ENCODE measurements at regions not wholly inside any gene's neighbourhood (a gene's known extent, or its start where the extent isn't known, plus 50 kb on each side); places are given as distances from the start of the nearest gene placed in this dataset.

DNA sequence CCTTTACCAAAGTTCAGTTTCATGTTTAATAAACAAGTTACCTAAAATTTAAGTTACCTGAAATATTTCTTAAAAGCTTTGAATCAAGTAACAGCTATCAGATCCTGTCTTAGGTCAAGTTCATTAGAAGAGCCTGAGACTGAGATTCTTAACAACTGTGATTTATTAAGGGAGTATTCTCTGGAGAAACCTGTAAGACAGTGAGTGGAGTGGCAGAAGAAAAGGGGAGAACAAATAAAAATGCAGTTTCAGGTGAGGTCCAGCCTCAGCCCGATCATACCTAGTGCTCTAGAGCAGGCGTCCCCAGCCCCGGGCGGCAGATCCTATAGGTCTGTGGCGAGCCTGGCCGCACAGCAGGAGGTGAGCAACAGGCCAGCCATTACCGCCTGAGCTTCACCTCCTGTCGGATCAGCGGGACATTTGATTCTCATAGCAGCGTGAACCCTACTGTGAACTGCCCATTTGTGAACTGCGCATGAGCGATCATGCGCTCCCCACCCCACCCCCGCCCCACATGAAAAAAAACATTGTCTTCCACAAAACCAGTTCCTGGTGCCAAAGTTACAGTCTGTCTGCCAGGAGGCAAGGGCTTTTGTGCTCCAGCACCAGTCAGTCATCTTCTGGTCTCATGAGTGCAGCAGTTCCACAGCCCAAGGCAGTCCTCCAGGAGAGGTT lies 59.2 kb upstream of the ADGRB3 start:
- no peak overlapping the region for H3K27ac ChIP-seq (ENCODE audit: low read depth, low read length)
- no peaks in the 10 kb centered on the region for H3K36me3 ChIP-seq (ENCODE audit: control insufficient read depth in 3 of 3, insufficient read depth in 3 of 3, low read length in 3 of 3)
- peaks cover 0 to 2% (median 0%) of the 10 kb centered on the region in 3 donors for H3K27me3 ChIP-seq (ENCODE audit: control insufficient read depth in 3 of 3, insufficient read depth in 3 of 3, low read length in 3 of 3)
- H3K4me1 ChIP-seq (ENCODE audit: control insufficient read depth in 3 of 3, insufficient read depth in 3 of 3, low read length in 3 of 3), result no peaks in the 10 kb centered on the region
- H3K4me3 ChIP-seq (ENCODE audit: low read length in 3 of 3), result peak overlapping the region in 1 of 3 donors; percentile 9
- H3K9me3 ChIP-seq (ENCODE audit: control insufficient read depth in 3 of 3, low read length in 3 of 3), result no peaks in the 10 kb centered on the region
- no peak overlapping the region for H3K9ac ChIP-seq (ENCODE audit: low read depth in 1 of 3, low read length in 3 of 3)

DNA sequence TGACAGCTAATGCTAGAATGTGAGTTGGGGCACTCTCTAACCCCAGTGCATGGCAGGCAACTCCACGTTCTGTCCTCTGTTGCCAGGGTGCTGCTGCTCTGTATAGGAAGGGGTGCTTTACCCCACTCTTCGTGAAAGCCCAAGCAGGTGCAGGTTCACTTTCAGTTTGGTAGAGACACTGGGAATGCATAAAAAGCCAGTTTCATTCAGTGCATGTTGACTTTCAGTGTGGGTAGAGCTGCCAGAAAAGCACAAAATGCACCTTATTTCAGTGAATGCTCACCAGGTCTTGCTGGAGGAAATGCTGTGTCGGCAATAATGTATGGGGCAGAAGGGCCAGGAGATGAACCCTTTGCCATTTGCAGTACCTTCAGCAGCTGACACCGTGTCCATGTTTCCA lies 62.1 kb upstream of the ADGRB3 start:
- Histone ChIP-seq H3K4me1 (ENCODE audit: control insufficient read depth in 3 of 3, insufficient read depth in 3 of 3, low read length in 3 of 3) (no peaks in the 10 kb centered on the region), H3K27ac (ENCODE audit: low read depth, low read length) (no peak overlapping the region), H3K9ac (ENCODE audit: low read depth in 1 of 3, low read length in 3 of 3) (no peak overlapping the region), H3K27me3 (ENCODE audit: control insufficient read depth in 3 of 3, insufficient read depth in 3 of 3, low read length in 3 of 3) (peaks cover 0 to 2% (median 0%) of the 10 kb centered on the region in 3 donors), H3K9me3 (ENCODE audit: control insufficient read depth in 3 of 3, low read length in 3 of 3) (peaks cover 0 to 3% (median 0%) of the 10 kb centered on the region in 3 donors), H3K4me3 (ENCODE audit: low read length in 3 of 3) (no peak overlapping the region), H3K36me3 (ENCODE audit: control insufficient read depth in 3 of 3, insufficient read depth in 3 of 3, low read length in 3 of 3) (no peaks in the 10 kb centered on the region)

DNA sequence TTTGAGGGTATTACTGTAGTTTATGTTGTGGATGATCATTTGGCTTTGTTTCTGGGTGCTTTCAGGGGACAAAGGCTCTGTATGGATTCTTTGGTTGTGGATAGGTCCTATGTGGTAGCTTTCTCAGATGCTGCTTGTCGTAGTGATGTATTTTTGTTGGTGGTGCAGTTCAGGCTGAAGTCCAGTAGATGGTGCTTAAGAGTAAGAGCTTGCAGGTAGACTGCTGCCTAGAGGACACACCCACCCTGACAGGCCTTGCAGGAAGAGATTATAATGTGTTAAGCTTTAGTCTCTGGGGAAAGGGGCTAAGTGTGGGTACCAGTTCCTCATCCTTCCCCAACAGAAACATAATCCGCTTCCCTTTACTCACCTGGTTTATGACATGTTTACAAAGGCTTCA lies 62.6 kb upstream of the ADGRB3 start:
- H3K27ac ChIP-seq (ENCODE audit: low read depth, low read length), result no peak overlapping the region
- no peak overlapping the region for H3K9ac ChIP-seq (ENCODE audit: low read depth in 1 of 3, low read length in 3 of 3)
- H3K4me3 ChIP-seq (ENCODE audit: low read length in 3 of 3), result no peak overlapping the region
- H3K9me3 ChIP-seq (ENCODE audit: control insufficient read depth in 3 of 3, low read length in 3 of 3), result peaks cover 0 to 3% (median 0%) of the 10 kb centered on the region in 3 donors
- no peaks in the 10 kb centered on the region for H3K4me1 ChIP-seq (ENCODE audit: control insufficient read depth in 3 of 3, insufficient read depth in 3 of 3, low read length in 3 of 3)
- H3K27me3 ChIP-seq (ENCODE audit: control insufficient read depth in 3 of 3, insufficient read depth in 3 of 3, low read length in 3 of 3), result peaks cover 0 to 2% (median 0%) of the 10 kb centered on the region in 3 donors
- H3K36me3 ChIP-seq (ENCODE audit: control insufficient read depth in 3 of 3, insufficient read depth in 3 of 3, low read length in 3 of 3), result no peaks in the 10 kb centered on the region

DNA sequence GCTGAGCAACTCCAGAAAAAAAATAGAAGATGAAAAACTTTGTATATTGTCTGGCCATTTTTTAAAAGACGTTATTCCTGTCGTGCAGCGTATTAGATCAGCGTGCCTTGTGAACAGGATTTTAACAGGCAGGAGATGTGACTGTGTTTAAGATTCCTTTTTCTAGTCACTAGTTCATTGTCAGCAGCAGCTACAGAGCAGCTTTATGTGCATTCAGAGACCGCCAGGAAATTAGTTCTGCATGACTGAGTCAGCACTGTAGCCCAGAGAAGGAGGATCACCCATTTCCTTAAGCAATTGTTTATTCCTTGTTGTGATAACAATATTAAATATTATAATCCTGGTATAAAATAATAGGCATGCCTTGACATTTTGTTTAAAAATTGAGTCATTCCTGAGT lies 75.4 kb upstream of the ADGRB3 start:
- no peak overlapping the region for H3K9ac ChIP-seq (ENCODE audit: low read depth in 1 of 3, low read length in 3 of 3)
- no peak overlapping the region for H3K4me3 ChIP-seq (ENCODE audit: low read length in 3 of 3)
- H3K27ac ChIP-seq (ENCODE audit: low read depth, low read length), result no peak overlapping the region
- H3K27me3 ChIP-seq (ENCODE audit: control insufficient read depth in 3 of 3, insufficient read depth in 3 of 3, low read length in 3 of 3), result no peaks in the 10 kb centered on the region
- H3K9me3 ChIP-seq (ENCODE audit: control insufficient read depth in 3 of 3, low read length in 3 of 3), result no peaks in the 10 kb centered on the region
- H3K36me3 ChIP-seq (ENCODE audit: control insufficient read depth in 3 of 3, insufficient read depth in 3 of 3, low read length in 3 of 3), result no peaks in the 10 kb centered on the region
- no peaks in the 10 kb centered on the region for H3K4me1 ChIP-seq (ENCODE audit: control insufficient read depth in 3 of 3, insufficient read depth in 3 of 3, low read length in 3 of 3)

DNA sequence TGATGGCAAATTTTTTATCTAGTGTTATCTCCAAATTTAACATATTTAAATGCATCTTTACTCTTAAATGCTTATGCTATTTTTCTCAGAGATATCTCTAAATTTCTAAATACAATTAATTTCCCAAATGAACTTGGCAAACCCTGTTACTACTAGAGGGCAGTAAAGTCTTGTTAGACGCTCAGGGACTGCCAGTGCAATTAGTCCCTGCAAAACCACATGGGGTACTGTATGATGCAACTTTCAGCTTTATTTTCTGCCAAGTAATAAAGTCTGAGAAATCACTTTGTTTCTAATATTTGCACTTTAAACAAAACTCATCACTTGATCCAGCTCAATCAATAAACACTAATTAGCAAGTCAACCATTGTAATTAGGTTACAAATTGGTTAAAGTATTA lies 76.0 kb upstream of the ADGRB3 start:
- no peaks in the 10 kb centered on the region for H3K4me1 ChIP-seq (ENCODE audit: control insufficient read depth in 3 of 3, insufficient read depth in 3 of 3, low read length in 3 of 3)
- no peak overlapping the region for H3K4me3 ChIP-seq (ENCODE audit: low read length in 3 of 3)
- no peaks in the 10 kb centered on the region for H3K9me3 ChIP-seq (ENCODE audit: control insufficient read depth in 3 of 3, low read length in 3 of 3)
- no peak overlapping the region for H3K9ac ChIP-seq (ENCODE audit: low read depth in 1 of 3, low read length in 3 of 3)
- no peaks in the 10 kb centered on the region for H3K36me3 ChIP-seq (ENCODE audit: control insufficient read depth in 3 of 3, insufficient read depth in 3 of 3, low read length in 3 of 3)
- H3K27ac ChIP-seq (ENCODE audit: low read depth, low read length), result no peak overlapping the region
- H3K27me3 ChIP-seq (ENCODE audit: control insufficient read depth in 3 of 3, insufficient read depth in 3 of 3, low read length in 3 of 3), result no peaks in the 10 kb centered on the region

DNA sequence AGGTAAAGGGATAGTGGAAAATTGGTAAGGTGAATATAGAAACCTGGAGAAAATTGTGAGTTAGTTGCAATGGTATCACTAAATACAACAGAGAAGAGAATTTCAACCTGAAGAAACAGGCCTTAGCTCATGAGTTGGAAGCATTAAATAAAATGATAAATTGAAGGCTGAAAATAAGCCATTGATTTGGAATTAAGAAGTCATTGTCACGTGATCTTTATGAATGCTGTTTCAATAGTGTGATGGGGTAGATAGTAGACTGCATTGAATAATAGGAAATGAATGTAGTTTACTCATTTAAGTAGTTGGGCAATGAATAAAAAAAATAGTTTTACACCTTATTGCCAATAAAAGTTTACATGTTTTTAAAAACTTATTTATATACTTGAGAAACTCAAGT lies 88.5 kb upstream of the ADGRB3 start:
- no peaks in the 10 kb centered on the region for H3K36me3 ChIP-seq (ENCODE audit: control insufficient read depth in 3 of 3, insufficient read depth in 3 of 3, low read length in 3 of 3)
- H3K27me3 ChIP-seq (ENCODE audit: control insufficient read depth in 3 of 3, insufficient read depth in 3 of 3, low read length in 3 of 3), result no peaks in the 10 kb centered on the region

DNA sequence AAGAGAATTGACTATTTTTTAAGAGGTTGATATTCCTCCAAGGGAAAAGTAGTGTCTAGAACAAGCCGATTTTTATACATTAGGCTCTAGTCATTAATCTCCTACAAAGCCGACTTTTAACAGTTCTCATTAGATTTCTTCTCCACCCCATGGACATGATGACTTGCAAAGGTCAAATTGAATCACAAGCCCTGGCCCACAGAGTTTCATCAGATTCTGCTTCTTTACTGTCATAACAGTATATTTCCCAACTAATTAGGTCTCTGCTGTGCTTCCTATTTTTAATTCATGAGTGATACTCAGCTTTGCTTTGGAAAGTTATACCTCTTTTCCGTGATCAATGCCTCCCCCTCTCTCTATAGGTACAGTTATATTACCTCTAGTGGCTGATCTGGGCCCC lies 90.6 kb upstream of the ADGRB3 start:
- H3K9me3 ChIP-seq (ENCODE audit: control insufficient read depth in 3 of 3, low read length in 3 of 3), result no peaks in the 10 kb centered on the region
- H3K27me3 ChIP-seq (ENCODE audit: control insufficient read depth in 3 of 3, insufficient read depth in 3 of 3, low read length in 3 of 3), result no peaks in the 10 kb centered on the region
- no peaks in the 10 kb centered on the region for H3K36me3 ChIP-seq (ENCODE audit: control insufficient read depth in 3 of 3, insufficient read depth in 3 of 3, low read length in 3 of 3)
- H3K4me3 ChIP-seq (ENCODE audit: low read length in 3 of 3), result no peak overlapping the region
- H3K27ac ChIP-seq (ENCODE audit: low read depth, low read length), result no peak overlapping the region
- no peak overlapping the region for H3K9ac ChIP-seq (ENCODE audit: low read depth in 1 of 3, low read length in 3 of 3)
- no peaks in the 10 kb centered on the region for H3K4me1 ChIP-seq (ENCODE audit: control insufficient read depth in 3 of 3, insufficient read depth in 3 of 3, low read length in 3 of 3)

More for the DNA sequence above, 88.5 kb upstream of the ADGRB3 start:
- H3K4me3 ChIP-seq (ENCODE audit: low read length in 3 of 3), result no peak overlapping the region
- no peak overlapping the region for H3K9ac ChIP-seq (ENCODE audit: low read depth in 1 of 3, low read length in 3 of 3)
- no peak overlapping the region for H3K27ac ChIP-seq (ENCODE audit: low read depth, low read length)
- H3K9me3 ChIP-seq (ENCODE audit: control insufficient read depth in 3 of 3, low read length in 3 of 3), result no peaks in the 10 kb centered on the region
- H3K4me1 ChIP-seq (ENCODE audit: control insufficient read depth in 3 of 3, insufficient read depth in 3 of 3, low read length in 3 of 3), result no peaks in the 10 kb centered on the region

DNA sequence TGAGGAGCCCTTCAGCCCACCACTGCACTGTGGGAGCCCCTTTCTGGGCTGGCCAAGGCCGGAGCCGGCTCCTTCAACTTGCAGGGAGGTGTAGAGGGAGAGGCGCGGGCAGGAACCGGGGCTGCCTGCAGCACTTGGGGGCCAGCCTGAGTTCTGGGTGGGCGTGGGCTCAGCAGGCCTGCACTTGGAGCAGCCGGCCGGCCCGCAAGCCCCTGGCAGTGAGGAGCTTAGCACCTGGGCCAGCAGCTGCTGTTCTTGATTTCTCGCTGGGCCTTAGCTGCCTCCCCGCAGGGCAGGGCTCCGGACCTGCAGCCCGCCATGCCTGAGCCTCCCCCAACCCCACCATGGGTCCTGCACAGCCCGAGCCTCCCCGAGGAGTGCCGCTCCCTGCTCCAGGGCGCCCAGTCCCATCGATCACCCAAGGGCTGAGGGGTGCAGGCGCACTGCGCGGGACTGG lies 101.7 kb upstream of the ADGRB3 start:
- Histone ChIP-seq H3K4me1 (ENCODE audit: control insufficient read depth in 3 of 3, insufficient read depth in 3 of 3, low read length in 3 of 3) (no peaks in the 10 kb centered on the region), H3K9me3 (ENCODE audit: control insufficient read depth in 3 of 3, low read length in 3 of 3) (no peaks in the 10 kb centered on the region), H3K9ac (ENCODE audit: low read depth in 1 of 3, low read length in 3 of 3) (no peak overlapping the region), H3K27me3 (ENCODE audit: control insufficient read depth in 3 of 3, insufficient read depth in 3 of 3, low read length in 3 of 3) (no peaks in the 10 kb centered on the region), H3K27ac (ENCODE audit: low read depth, low read length) (no peak overlapping the region), H3K36me3 (ENCODE audit: control insufficient read depth in 3 of 3, insufficient read depth in 3 of 3, low read length in 3 of 3) (no peaks in the 10 kb centered on the region), H3K4me3 (ENCODE audit: low read length in 3 of 3) (no peak overlapping the region)

DNA sequence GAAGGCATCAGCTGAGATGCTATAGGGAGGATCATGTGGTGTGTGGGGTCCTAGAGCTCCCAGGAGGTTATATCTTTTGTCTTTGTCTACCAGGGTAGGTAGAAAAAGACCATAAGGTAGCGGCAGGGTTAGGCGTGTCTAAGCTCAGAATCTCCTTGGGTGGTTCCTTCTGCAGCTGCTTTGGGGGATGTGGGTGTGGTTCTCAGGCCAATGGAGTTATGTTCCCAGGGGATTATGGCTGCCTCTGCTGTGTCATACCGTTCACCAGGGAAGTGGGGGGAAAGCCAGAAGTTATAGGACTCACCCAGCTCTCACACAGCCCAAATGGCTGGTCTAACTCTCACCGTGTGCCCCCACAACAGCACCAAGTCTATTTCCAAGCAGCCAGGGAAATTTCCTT lies 107.4 kb upstream of the ADGRB3 start:
- Histone ChIP-seq H3K27me3 (ENCODE audit: control insufficient read depth in 3 of 3, insufficient read depth in 3 of 3, low read length in 3 of 3) (no peaks in the 10 kb centered on the region), H3K4me1 (ENCODE audit: control insufficient read depth in 3 of 3, insufficient read depth in 3 of 3, low read length in 3 of 3) (no peaks in the 10 kb centered on the region), H3K27ac (ENCODE audit: low read depth, low read length) (no peak overlapping the region)

DNA sequence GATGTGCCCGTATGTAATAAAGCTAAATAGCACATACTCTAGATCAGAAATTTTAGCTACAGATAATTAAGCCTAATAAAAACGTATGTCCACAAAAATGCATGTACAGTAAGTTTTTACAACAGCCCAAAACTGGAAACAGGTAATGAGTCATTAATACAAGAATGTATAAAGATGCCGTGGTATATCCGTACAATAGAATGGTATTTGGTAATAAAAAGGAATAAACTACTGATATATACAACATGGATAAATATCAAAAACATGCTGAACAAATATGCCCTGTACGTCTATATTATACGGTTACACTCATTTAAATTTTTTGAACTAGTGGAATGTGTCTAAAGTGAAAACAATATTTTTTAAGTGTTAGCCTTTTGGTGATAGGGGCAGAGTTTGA lies 128.2 kb upstream of the ADGRB3 start:
- H3K27ac ChIP-seq (ENCODE audit: low read depth, low read length), result no peak overlapping the region
- no peaks in the 10 kb centered on the region for H3K9me3 ChIP-seq (ENCODE audit: control insufficient read depth in 3 of 3, low read length in 3 of 3)
- no peaks in the 10 kb centered on the region for H3K27me3 ChIP-seq (ENCODE audit: control insufficient read depth in 3 of 3, insufficient read depth in 3 of 3, low read length in 3 of 3)
- no peak overlapping the region for H3K4me3 ChIP-seq (ENCODE audit: low read length in 3 of 3)
- no peaks in the 10 kb centered on the region for H3K36me3 ChIP-seq (ENCODE audit: control insufficient read depth in 3 of 3, insufficient read depth in 3 of 3, low read length in 3 of 3)
- H3K4me1 ChIP-seq (ENCODE audit: control insufficient read depth in 3 of 3, insufficient read depth in 3 of 3, low read length in 3 of 3), result no peaks in the 10 kb centered on the region
- no peak overlapping the region for H3K9ac ChIP-seq (ENCODE audit: low read depth in 1 of 3, low read length in 3 of 3)

More for the DNA sequence above, 107.4 kb upstream of the ADGRB3 start:
- no peaks in the 10 kb centered on the region for H3K36me3 ChIP-seq (ENCODE audit: control insufficient read depth in 3 of 3, insufficient read depth in 3 of 3, low read length in 3 of 3)
- no peak overlapping the region for H3K9ac ChIP-seq (ENCODE audit: low read depth in 1 of 3, low read length in 3 of 3)
- H3K4me3 ChIP-seq (ENCODE audit: low read length in 3 of 3), result no peak overlapping the region
- no peaks in the 10 kb centered on the region for H3K9me3 ChIP-seq (ENCODE audit: control insufficient read depth in 3 of 3, low read length in 3 of 3)
